Mucosa of rectum (tissue), 2 donors: ENCODE measurements at regions not wholly inside any gene's neighbourhood (a gene's known extent, or its start where the extent isn't known, plus 50 kb on each side); places are given as distances from the start of the nearest gene placed in this dataset.
"Not testable (repeated sequence)": the region's sequence is repeated elsewhere in the genome, so short reads cannot be mapped to it uniquely, and the experiment has no call there.

Experiments used
- H3K27ac ChIP-seq, 2 donors: one replicate each; pipeline ENCODE4 v1.7.0; 2013; ENCODE audit warnings: inconsistent platforms in 2 of 2, low read depth in 2 of 2, low read length in 2 of 2
- H3K27me3 ChIP-seq, 2 donors: one replicate each; pipeline ENCODE4 v1.7.0; 2013; ENCODE audit warnings: low read length in 2 of 2; ENCODE audit not compliant: control insufficient read depth in 2 of 2, insufficient read depth in 2 of 2
- H3K36me3 ChIP-seq, 2 donors: one replicate each; pipeline ENCODE4 v1.7.0; 2013; ENCODE audit warnings: low read length in 2 of 2; ENCODE audit not compliant: control insufficient read depth in 2 of 2, insufficient read depth in 2 of 2
- H3K4me1 ChIP-seq, 2 donors: one replicate each; pipeline ENCODE4 v1.7.0; 2013; ENCODE audit warnings: low read length in 2 of 2, mild to moderate bottlenecking in 1 of 2; ENCODE audit not compliant: control insufficient read depth in 2 of 2, insufficient read depth in 2 of 2
- H3K4me3 ChIP-seq, 2 donors: one replicate each; pipeline ENCODE4 v1.7.0; 2013; ENCODE audit warnings: low read length in 2 of 2
- H3K9ac ChIP-seq, 2 donors: one replicate each; pipeline ENCODE4 v1.7.0; 2013; ENCODE audit warnings: low read length in 2 of 2, low read depth in 1 of 2, mild to moderate bottlenecking in 1 of 2
- H3K9me3 ChIP-seq, 2 donors: one replicate each; pipeline ENCODE4 v1.7.0; 2013; ENCODE audit warnings: low read length in 2 of 2; ENCODE audit not compliant: control insufficient read depth in 2 of 2
- donor health status: healthy.
- donor health status: Normal muscosa, but diverticular disease.

DNA sequence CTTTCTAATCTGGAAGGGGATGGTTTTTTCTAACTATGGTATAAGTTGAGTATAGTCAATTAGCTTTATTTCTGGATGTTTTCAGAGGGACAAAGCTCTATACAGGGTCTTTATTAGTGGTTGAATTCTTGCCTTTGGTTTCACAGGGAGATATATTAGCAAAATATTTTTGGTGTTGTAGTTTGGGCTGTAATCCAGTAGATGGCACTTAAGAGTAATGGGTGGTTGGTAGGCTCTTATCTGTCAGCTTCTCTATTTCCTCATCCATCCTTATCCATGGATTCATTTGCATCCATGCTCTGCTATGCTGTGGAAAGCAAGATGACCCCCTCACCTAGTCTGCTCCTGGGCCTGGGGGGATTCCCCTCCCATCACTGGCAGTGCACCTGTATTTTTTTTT, 363.6 kb upstream of the CYLC2 start:
- no peak overlapping the region for H3K9ac ChIP-seq
- H3K27me3 ChIP-seq = no peaks in the 10 kb centered on the region
- H3K9me3 ChIP-seq = peaks cover 0 to 4% of the 10 kb centered on the region in 2 donors
- H3K27ac ChIP-seq = no peak overlapping the region
- no peak overlapping the region for H3K4me3 ChIP-seq
- H3K4me1 ChIP-seq = no peaks in the 10 kb centered on the region
- H3K36me3 ChIP-seq = no peaks in the 10 kb centered on the region

DNA sequence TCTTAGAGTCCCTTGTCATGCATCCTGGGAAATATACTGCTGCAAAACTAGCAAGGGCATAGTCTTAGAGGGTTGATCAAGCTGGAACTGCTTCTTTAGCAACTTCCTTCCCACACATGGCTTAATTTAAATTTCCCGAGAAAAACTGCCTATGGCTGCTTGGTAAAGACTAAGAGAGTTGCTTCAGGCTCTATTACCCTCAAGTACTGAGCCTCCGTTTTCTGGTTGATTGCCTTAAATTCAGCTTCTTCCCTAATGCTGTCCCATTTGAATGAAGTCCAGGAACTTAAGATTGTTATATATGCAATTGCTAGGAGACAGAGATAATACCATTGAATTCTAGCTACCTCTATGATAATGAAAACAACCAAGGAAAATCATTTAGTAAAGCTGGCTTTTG, 385.7 kb upstream of the CYLC2 start:
- H3K27me3 ChIP-seq = no peaks in the 10 kb centered on the region
- no peaks in the 10 kb centered on the region for H3K9me3 ChIP-seq
- no peaks in the 10 kb centered on the region for H3K4me1 ChIP-seq
- no peak overlapping the region for H3K9ac ChIP-seq
- no peak overlapping the region for H3K4me3 ChIP-seq
- H3K36me3 ChIP-seq = no peaks in the 10 kb centered on the region
- no peak overlapping the region for H3K27ac ChIP-seq

DNA sequence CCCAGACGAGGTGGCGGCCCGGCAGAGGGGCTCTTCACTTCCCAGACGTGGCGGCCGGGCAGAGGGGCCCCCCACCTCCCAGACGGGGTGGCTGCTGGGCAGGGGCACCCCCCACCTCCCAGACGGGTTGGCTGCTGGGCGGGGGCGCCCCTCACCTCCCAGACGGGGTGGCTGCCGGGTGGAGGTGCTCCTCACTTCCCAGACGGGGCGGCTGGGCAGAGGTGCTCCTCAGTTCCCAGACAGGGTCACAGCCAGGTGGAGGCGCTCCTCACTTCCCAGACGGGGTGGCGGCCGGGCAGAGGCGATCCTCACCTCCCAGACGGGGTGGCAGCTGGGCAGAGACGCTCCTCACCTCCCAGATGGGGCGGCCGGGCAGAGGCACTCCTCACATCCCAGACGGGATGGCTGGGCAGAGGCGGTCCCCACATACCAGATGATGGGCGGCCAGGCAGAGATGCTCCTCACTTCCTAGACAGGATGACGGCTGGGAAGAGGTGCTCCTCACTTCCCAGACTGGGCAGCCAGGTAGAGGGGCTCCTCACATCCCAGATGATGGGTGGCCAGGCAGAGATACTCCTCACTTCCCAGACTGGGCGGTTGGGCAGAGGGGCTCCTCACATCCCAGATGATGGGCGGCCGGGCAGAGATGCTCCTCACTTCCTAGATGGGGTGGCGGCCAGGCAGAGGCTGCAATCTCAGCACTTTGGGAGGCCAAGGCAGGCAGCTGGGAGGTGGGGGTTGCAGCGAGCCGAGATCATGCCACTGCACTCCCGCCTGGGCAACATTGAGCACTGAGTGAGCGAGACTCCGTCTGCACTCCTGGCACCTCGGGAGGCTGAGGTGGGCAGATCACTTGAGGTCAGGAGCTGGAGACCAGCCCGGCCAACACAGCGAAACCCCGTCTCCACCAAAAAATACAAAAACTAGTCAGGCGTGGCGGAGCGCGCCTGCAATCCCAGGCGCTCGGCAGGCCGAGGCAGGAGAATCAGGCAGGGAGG, 391.6 kb upstream of the CYLC2 start:
- not testable (repeated sequence) for H3K36me3 ChIP-seq, H3K4me3 ChIP-seq, H3K9ac ChIP-seq, H3K27me3 ChIP-seq, H3K27ac ChIP-seq, H3K4me1 ChIP-seq, H3K9me3 ChIP-seq

DNA sequence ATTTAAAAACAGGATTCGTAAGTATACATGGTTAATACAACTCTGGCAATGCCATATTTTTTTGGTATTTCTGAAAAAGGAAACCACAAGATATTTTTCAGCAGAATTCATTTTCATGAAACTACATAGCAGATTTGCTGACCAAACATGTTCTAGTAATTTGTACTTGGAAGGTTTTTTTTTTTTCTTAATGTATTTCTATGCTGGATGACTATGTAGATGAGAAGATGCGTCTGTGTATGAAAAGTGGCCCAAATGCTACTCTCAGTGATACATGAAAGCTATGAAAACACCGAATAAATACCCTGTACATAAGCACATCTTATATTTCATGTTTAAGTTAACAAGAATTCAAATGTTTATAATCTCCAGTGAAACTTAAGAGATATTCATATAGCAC, 400.9 kb upstream of the CYLC2 start:
- H3K9me3 ChIP-seq = no peaks in the 10 kb centered on the region
- no peaks in the 10 kb centered on the region for H3K36me3 ChIP-seq
- no peak overlapping the region for H3K27ac ChIP-seq
- H3K9ac ChIP-seq = no peak overlapping the region
- no peaks in the 10 kb centered on the region for H3K4me1 ChIP-seq
- no peaks in the 10 kb centered on the region for H3K27me3 ChIP-seq
- H3K4me3 ChIP-seq = no peak overlapping the region

DNA sequence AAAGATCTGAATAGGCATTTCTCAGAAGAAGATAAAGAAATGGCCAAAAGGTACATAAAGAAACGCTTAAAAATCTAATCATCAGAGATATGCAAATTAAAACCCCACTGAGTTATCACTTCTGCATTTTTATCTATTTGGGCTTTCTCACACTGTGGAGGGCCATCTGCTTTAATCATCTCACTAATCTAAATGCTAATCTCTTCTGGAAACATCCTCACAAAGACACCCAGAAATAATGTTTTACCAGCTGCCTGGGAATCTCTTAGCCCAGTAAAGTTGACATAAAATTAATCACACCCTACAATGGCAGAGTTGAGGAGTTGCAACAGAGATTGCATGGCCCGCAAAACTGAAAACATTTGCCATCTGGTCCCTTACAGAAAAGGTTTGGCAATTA, 407.9 kb upstream of the CYLC2 start:
- H3K4me3 ChIP-seq = no peak overlapping the region
- H3K36me3 ChIP-seq = no peaks in the 10 kb centered on the region
- no peak overlapping the region for H3K9ac ChIP-seq
- no peaks in the 10 kb centered on the region for H3K4me1 ChIP-seq
- H3K9me3 ChIP-seq = no peaks in the 10 kb centered on the region
- H3K27me3 ChIP-seq = no peaks in the 10 kb centered on the region
- no peak overlapping the region for H3K27ac ChIP-seq

DNA sequence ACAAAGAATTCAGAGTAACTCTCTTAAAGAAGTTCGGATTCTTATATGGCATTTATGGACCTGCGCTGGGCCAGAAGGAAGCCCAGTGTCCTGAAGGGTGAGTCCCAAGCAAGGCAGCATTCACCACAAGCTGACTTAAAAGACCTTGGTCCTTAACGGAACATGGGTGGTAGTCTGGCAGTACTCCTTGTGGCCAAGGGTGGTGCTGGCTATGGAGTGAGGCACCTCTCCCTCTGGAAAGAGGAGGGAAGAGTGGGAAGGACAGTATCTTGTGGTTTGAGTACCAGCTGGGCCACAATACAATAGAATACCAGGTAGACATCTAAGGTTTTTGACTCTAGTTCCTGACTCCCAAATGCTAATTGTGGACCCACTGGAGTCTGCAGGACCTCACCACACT, 425.7 kb upstream of the CYLC2 start:
- H3K9ac ChIP-seq = no peak overlapping the region

DNA sequence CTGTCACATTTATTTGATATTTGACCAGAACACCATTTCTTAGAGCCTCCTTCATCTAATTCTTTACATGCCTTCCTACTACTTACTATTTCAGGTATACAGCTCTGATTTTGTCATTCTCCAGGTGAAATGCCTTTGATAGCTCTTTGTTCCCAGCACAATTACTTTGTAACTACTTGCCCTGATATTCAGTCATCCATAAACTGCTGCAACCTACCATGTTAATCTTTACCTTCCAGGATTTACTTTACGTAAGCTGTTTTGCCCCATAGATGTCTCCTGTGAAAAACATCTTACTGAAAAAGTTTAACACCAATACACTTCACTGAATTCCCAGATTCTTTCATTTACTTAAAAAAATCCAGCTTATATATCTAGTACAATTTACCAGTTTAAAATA, 443.8 kb upstream of the CYLC2 start:
- H3K27me3 ChIP-seq = no peaks in the 10 kb centered on the region
- no peak overlapping the region for H3K9ac ChIP-seq
- H3K9me3 ChIP-seq = peaks cover 0 to 11% of the 10 kb centered on the region in 2 donors
- no peak overlapping the region for H3K4me3 ChIP-seq
- H3K4me1 ChIP-seq = no peaks in the 10 kb centered on the region
- no peaks in the 10 kb centered on the region for H3K36me3 ChIP-seq
- H3K27ac ChIP-seq = no peak overlapping the region

More for the DNA sequence above, 425.7 kb upstream of the CYLC2 start:
- Histone ChIP-seq H3K27me3 (no peaks in the 10 kb centered on the region), H3K9me3 (peaks cover 0 to 2% of the 10 kb centered on the region in 2 donors), H3K36me3 (no peaks in the 10 kb centered on the region), H3K4me3 (no peak overlapping the region), H3K27ac (no peak overlapping the region), H3K4me1 (no peaks in the 10 kb centered on the region)

DNA sequence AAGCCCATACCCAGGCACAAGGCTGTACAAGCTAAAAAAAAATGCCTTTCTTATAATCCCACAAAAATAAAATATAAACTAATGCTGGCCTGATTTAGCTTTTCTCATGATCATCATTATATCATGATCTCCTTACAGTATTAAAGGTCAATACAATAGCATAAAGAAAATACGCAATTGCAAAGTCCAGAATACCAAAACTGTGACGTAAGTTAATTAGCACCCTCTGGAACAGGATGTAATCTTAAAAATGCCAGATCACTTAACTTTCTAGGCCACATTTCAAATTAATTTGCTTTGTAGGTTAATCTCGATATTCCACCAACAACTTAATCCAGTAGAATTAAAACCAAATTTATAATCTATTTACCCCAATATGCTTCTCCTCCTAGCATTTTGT, 444.2 kb upstream of the CYLC2 start:
- no peak overlapping the region for H3K4me3 ChIP-seq
- peaks cover 0 to 11% of the 10 kb centered on the region in 2 donors for H3K9me3 ChIP-seq
- no peaks in the 10 kb centered on the region for H3K36me3 ChIP-seq
- H3K27ac ChIP-seq = no peak overlapping the region
- no peaks in the 10 kb centered on the region for H3K27me3 ChIP-seq
- H3K9ac ChIP-seq = no peak overlapping the region
- H3K4me1 ChIP-seq = no peaks in the 10 kb centered on the region

DNA sequence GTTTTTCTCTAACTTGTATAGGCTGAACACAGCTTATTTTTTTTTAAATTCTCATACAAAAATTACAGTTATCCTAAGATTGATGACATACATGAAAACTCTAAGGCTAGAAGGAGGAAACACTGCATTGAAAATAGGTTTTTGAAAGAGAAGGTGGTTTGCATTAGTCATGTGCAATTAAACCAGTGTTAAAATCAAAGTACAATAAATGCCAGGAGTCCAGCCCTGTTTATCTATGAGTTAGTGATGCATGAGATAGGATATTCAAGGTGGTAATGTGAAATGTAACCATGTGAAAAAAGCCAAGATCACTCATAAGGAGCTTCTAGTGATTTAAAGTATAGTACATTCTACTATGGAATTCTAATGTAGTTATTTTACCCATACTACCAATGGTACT, 444.9 kb upstream of the CYLC2 start:
- H3K9ac ChIP-seq = no peak overlapping the region
- H3K4me1 ChIP-seq = no peaks in the 10 kb centered on the region
- H3K9me3 ChIP-seq = peaks cover 0 to 11% of the 10 kb centered on the region in 2 donors
- H3K27me3 ChIP-seq = no peaks in the 10 kb centered on the region
- H3K27ac ChIP-seq = no peak overlapping the region
- no peak overlapping the region for H3K4me3 ChIP-seq
- H3K36me3 ChIP-seq = no peaks in the 10 kb centered on the region

DNA sequence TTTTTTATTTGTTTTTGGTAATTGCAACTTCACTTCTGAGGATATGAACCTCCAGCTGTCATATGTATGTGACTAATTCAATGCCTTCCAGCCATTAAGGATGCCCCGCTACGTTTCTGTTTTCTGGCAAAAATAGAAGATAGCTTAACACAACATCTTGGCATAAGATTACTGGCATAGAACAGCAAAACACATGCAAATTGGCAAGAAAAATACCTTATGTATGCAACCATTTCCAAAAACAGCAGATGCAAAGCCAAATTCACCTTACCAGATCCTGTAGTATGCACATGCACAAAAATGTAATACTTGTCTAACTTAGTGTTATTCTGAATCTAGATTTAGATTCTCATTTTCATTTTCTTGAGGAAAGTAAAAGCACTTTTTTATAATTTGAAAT, 461.1 kb upstream of the CYLC2 start:
- Histone ChIP-seq H3K4me1 (no peaks in the 10 kb centered on the region), H3K27me3 (no peaks in the 10 kb centered on the region)

More for the DNA sequence above, 461.1 kb upstream of the CYLC2 start:
- Histone ChIP-seq H3K27ac (no peak overlapping the region), H3K36me3 (no peaks in the 10 kb centered on the region), H3K9me3 (no peaks in the 10 kb centered on the region), H3K4me3 (no peak overlapping the region), H3K9ac (no peak overlapping the region)
